GM12873 (cell line): ENCODE measurements at regions not wholly inside any gene's neighbourhood (a gene's known extent, or its start where the extent isn't known, plus 50 kb on each side); places are given as distances from the start of the nearest gene placed in this dataset.
A peak's percentile ranks its signal among the peaks of the same experiment; 100 is the strongest.

Source experiments
- CTCF ChIP-seq: IDR thresholded peaks from 2 replicates; pipeline ENCODE4 v1.5.1; 2012; ENCODE audit warnings: low read depth, mild to moderate bottlenecking, moderate library complexity, low read length, control low read depth; ENCODE audit not compliant: insufficient read depth; ENCODE audit errors: missing control alignments

GRCh38 chr4:111274060-111274459 is 651.2 kb upstream of the PITX2 start:
- no peak for TF ChIP-seq CTCF

GRCh38 chr4:111274486-111274885 is 651.6 kb upstream of the PITX2 start:
- TF ChIP-seq CTCF = no peak

GRCh38 chr4:111281219-111281618 is 658.3 kb upstream of the PITX2 start:
- TF ChIP-seq CTCF = no peak

- no peak for TF ChIP-seq CTCF
Observed at GRCh38 chr4:111282035-111282434, 659.2 kb upstream of the PITX2 start.

GRCh38 chr4:111283066-111283677 is 660.3 kb upstream of the PITX2 start:
- peak; percentile 86 for TF ChIP-seq CTCF

- no peak for TF ChIP-seq CTCF
Observed at GRCh38 chr4:111296466-111296865, 673.6 kb upstream of the PITX2 start.

GRCh38 chr4:111303806-111304205 is 680.9 kb upstream of the PITX2 start:
- TF ChIP-seq CTCF = no peak
